Parathyroid adenoma (tissue), 2 donors: ENCODE measurements at regions not wholly inside any gene's neighbourhood (a gene's known extent, or its start where the extent isn't known, plus 50 kb on each side); places are given as distances from the start of the nearest gene placed in this dataset.

Source experiments
- H2AFZ ChIP-seq: fragments of 300-600 bp; sonication (generic); one replicate; pipeline ENCODE4 v1.7.0; 2017; ENCODE audit warnings: antibody characterized with exemption, mild to moderate bottlenecking
- H3K27ac ChIP-seq: fragments of 300-600 bp; sonication (generic); one replicate; pipeline ENCODE4 v1.7.0; 2017
- H3K27me3 ChIP-seq: fragments of 300-600 bp; sonication (generic); one replicate; pipeline ENCODE4 v1.7.0; 2017; ENCODE audit warnings: low read length; ENCODE audit not compliant: control insufficient read depth, insufficient read depth
- H3K36me3 ChIP-seq: fragments of 300-600 bp; sonication (generic); one replicate; pipeline ENCODE4 v1.7.0; 2017; ENCODE audit warnings: low read length; ENCODE audit not compliant: control insufficient read depth, insufficient read depth
- H3K4me1 ChIP-seq: fragments of 300-600 bp; sonication (generic); one replicate; pipeline ENCODE4 v1.7.0; 2017; ENCODE audit warnings: control low read depth
- H3K4me2 ChIP-seq: fragments of 300-600 bp; sonication (generic); one replicate; pipeline ENCODE4 v1.7.0; 2017; ENCODE audit warnings: low read length
- H3K4me3 ChIP-seq: fragments of 300-600 bp; sonication (generic); one replicate; pipeline ENCODE4 v1.7.0; 2017; ENCODE audit warnings: low read depth, low read length
- H3K79me2 ChIP-seq: fragments of 300-600 bp; sonication (generic); one replicate; pipeline ENCODE4 v1.7.0; 2017; ENCODE audit warnings: control low read depth
- H3K9ac ChIP-seq: fragments of 300-600 bp; sonication (generic); one replicate; pipeline ENCODE4 v1.7.0; 2017; ENCODE audit warnings: mild to moderate bottlenecking
- H3K9me3 ChIP-seq: fragments of 300-600 bp; sonication (generic); one replicate; pipeline ENCODE4 v1.7.0; 2017; ENCODE audit warnings: low read length; ENCODE audit not compliant: control insufficient read depth
- TF ChIP-seq, protein P1 (sequence below): fragments of 300-600 bp; sonication (generic); IDR thresholded peaks from one replicate; pipeline ENCODE4 v1.7.0; 2017; ENCODE audit warnings: antibody characterized with exemption, mild to moderate bottlenecking
- donor health status: primary hyperparathyroidism.

DNA sequence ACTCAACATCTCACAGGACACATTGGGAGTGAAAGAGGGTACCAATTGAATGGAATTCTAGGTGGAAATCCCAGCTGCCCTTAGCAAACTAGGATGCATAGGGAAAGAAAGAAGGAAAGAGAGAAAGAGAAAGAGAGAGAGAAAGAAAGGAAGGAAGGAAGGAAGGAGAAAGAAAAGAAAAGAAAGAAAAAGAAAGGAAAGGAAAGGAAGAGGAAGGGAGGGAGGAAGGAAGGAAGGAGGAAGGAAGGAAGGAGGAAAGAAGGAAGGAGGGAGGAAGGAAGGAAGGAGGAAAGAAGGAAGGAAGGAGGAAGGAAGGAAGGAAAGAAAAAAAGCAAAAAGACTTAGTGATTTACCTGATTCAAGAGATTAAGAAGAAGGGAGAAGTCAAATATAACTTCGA, 143.9 kb downstream of the SS18 start:
- Histone ChIP-seq H3K4me2 (no peak overlapping the region), H3K27me3 (no peaks in the 10 kb centered on the region), H2AFZ (no peak overlapping the region), H3K79me2 (no peaks in the 10 kb centered on the region), H3K4me3 (no peak overlapping the region), H3K4me1 (no peaks in the 10 kb centered on the region), H3K36me3 (no peaks in the 10 kb centered on the region), H3K9ac (no peak overlapping the region), H3K9me3 (no peaks in the 10 kb centered on the region), H3K27ac (no peak overlapping the region)
- TF ChIP-seq, protein P1, sequence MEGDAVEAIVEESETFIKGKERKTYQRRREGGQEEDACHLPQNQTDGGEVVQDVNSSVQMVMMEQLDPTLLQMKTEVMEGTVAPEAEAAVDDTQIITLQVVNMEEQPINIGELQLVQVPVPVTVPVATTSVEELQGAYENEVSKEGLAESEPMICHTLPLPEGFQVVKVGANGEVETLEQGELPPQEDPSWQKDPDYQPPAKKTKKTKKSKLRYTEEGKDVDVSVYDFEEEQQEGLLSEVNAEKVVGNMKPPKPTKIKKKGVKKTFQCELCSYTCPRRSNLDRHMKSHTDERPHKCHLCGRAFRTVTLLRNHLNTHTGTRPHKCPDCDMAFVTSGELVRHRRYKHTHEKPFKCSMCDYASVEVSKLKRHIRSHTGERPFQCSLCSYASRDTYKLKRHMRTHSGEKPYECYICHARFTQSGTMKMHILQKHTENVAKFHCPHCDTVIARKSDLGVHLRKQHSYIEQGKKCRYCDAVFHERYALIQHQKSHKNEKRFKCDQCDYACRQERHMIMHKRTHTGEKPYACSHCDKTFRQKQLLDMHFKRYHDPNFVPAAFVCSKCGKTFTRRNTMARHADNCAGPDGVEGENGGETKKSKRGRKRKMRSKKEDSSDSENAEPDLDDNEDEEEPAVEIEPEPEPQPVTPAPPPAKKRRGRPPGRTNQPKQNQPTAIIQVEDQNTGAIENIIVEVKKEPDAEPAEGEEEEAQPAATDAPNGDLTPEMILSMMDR: no peak

- Histone ChIP-seq H3K79me2 (no peaks in the 10 kb centered on the region), H3K36me3 (no peaks in the 10 kb centered on the region), H3K4me1 (no peaks in the 10 kb centered on the region), H3K9ac (no peak overlapping the region), H3K4me2 (no peak overlapping the region), H3K27ac (no peak overlapping the region), H2AFZ (no peak overlapping the region), H3K9me3 (no peaks in the 10 kb centered on the region), H3K27me3 (no peaks in the 10 kb centered on the region), H3K4me3 (no peak overlapping the region)
- TF ChIP-seq, protein P1: no peak
Observed at GRCh38 chr18:25935356-25935755, 155.1 kb downstream of the SS18 start.

DNA sequence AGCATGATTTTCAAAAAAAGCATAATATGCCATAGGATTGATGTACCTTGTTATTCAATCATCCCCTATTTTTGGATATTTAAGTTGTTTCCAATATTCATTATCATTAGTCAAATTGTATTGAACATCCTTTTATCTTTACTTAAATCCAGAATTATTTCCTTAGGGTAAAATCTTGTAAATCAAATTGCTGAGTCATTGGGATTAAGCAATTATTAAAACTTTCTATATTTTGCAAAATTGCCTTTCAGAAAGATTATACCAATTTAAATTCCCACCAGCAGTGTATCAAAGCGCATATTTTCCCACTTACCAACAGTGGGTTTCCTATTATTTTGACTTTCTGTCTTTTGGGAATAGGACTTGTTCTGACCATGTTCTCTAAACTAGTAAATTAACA, 159.3 kb downstream of the SS18 start:
- Histone ChIP-seq H2AFZ (no peak overlapping the region), H3K79me2 (no peaks in the 10 kb centered on the region), H3K4me1 (no peaks in the 10 kb centered on the region), H3K36me3 (no peaks in the 10 kb centered on the region), H3K9me3 (no peaks in the 10 kb centered on the region), H3K27ac (no peak overlapping the region), H3K9ac (no peak overlapping the region), H3K4me2 (no peak overlapping the region), H3K27me3 (no peaks in the 10 kb centered on the region), H3K4me3 (no peak overlapping the region)
- TF ChIP-seq, protein P1: no peak

- H3K9ac ChIP-seq: no peak overlapping the region
- peak overlapping the region; percentile 9 for H3K4me2 ChIP-seq
- H2AFZ ChIP-seq: peak overlapping the region; percentile 60
- no peaks in the 10 kb centered on the region for H3K27me3 ChIP-seq
- H3K27ac ChIP-seq: no peak overlapping the region
- H3K4me3 ChIP-seq: no peak overlapping the region
- no peaks in the 10 kb centered on the region for H3K36me3 ChIP-seq
- no peaks in the 10 kb centered on the region for H3K79me2 ChIP-seq
- TF ChIP-seq, protein P1: no peak
- H3K4me1 ChIP-seq: no peaks in the 10 kb centered on the region
- no peaks in the 10 kb centered on the region for H3K9me3 ChIP-seq
Observed at GRCh38 chr18:25929787-25930186, 160.6 kb downstream of the SS18 start.

GRCh38 chr18:25927830-25928229, 162.6 kb downstream of the SS18 start:
- TF ChIP-seq, protein P1: no peak
- peak overlapping the region; percentile 13 for H2AFZ ChIP-seq
- H3K4me1 ChIP-seq: no peaks in the 10 kb centered on the region
- no peak overlapping the region for H3K9ac ChIP-seq
- H3K27me3 ChIP-seq: no peaks in the 10 kb centered on the region
- H3K4me3 ChIP-seq: no peak overlapping the region
- no peaks in the 10 kb centered on the region for H3K36me3 ChIP-seq
- H3K4me2 ChIP-seq: no peak overlapping the region
- no peak overlapping the region for H3K27ac ChIP-seq
- H3K79me2 ChIP-seq: no peaks in the 10 kb centered on the region
- no peaks in the 10 kb centered on the region for H3K9me3 ChIP-seq
